HCT116 (cell line): ENCODE measurements at regions not wholly inside any gene's neighbourhood (a gene's known extent, or its start where the extent isn't known, plus 50 kb on each side); places are given as distances from the start of the nearest gene placed in this dataset.

ENCODE experiments used
- ATAC-seq: fragments of 200-7000 bp; cut with Tn5 transposase; 2 replicates; pipeline ENCODE4 v1.9.1; 2020; ENCODE audit warnings: mild to moderate bottlenecking, moderate library complexity
- BruUV-seq: library from RNA; stranded (reverse); fragments of 400-500 nt; replicated peaks from 2 replicates; lab custom pipeline; 2021; lab: Mats Ljungman, UMichigan
- CTCF ChIA-PET: fragments of 300-600 bp; sonication (Branson Sonifier 250); formaldehyde crosslinking; loops from one replicate; lab custom pipeline; 2021; ENCODE audit warnings: antibody characterized with exemption; lab: Charles Lee
- POLR2A ChIA-PET: fragments of 300-600, 350-600 bp; sonication (Branson Sonifier 250); formaldehyde crosslinking; loops from one replicate; lab custom pipeline; 2021; ENCODE audit warnings: antibody characterized with exemption; lab: Charles Lee
- RAD21 ChIA-PET, 2 experiments: fragments of 300-600 bp; sonication (Branson Sonifier 250); formaldehyde crosslinking; loops; one replicate each; lab custom pipeline; 2023; ENCODE audit warnings: low total read pairs in 2 of 2; ENCODE audit not compliant: uncharacterized antibody in 2 of 2, unreplicated experiment in 2 of 2, low non-redundant PET in 1 of 2; lab: Charles Lee
- DNase-seq: peaks from one replicate; pipeline ENCODE4 v3.0.0-alpha.2; 2010; ENCODE audit warnings: low read depth, low spot score
- H2AFZ ChIP-seq: fragments of 200-600 bp; shearing (Covaris generic), sonication (generic); 2 replicates; pipeline ENCODE4 v1.6.1; 2017; ENCODE audit warnings: low read depth, mixed run types, mixed read lengths, antibody characterized with exemption, low read length; ENCODE audit not compliant: poor library complexity, severe bottlenecking
- H3K27ac ChIP-seq: 2 replicates; pipeline ENCODE4 v1.5.1; 2012; ENCODE audit warnings: low read depth, low read length
- H3K27me3 ChIP-seq: fragments of 200-600 bp; sonication (generic); 2 replicates; pipeline ENCODE4 v1.6.1; 2016; ENCODE audit warnings: mixed run types, low read length, mixed read lengths; ENCODE audit not compliant: insufficient read depth
- H3K36me3 ChIP-seq, 2 experiments: fragments of 200-500 bp in 1 of 2; fragments of 200-600 bp in 1 of 2; sonication (Bioruptor generic) in 1 of 2; sonication (generic) in 1 of 2; 2 replicates each; pipeline versions ENCODE4 v1.5.1 to v1.6.1; 2014 to 2016; ENCODE audit warnings: low read length in 2 of 2, inconsistent platforms in 1 of 2, mixed read lengths in 1 of 2, mixed run types in 1 of 2; ENCODE audit not compliant: insufficient read depth in 2 of 2, control insufficient read depth in 1 of 2
- H3K4me1 ChIP-seq, 2 experiments: fragments of 200-600 bp in 1 of 2; sonication (generic) in 1 of 2; 2 replicates each; pipeline versions ENCODE4 v1.5.1 to v1.6.1; 2012 to 2017; ENCODE audit warnings: low read length in 2 of 2, inconsistent platforms in 1 of 2, mild to moderate bottlenecking in 1 of 2, mixed read lengths in 1 of 2, mixed run types in 1 of 2, moderate library complexity in 1 of 2; ENCODE audit not compliant: insufficient read depth in 2 of 2, control insufficient read depth in 1 of 2
- H3K4me2 ChIP-seq: fragments of 200-600 bp; sonication (generic); 2 replicates; pipeline ENCODE4 v1.6.1; 2017; ENCODE audit warnings: mixed run types, low read length, mixed read lengths
- H3K4me3 ChIP-seq, 2 experiments: fragments of 200-600 bp in 1 of 2; sonication (generic) in 1 of 2; replicated peaks in 1 of 2; 2 replicates each; pipeline ENCODE4 v1.5.1; 2011 to 2016; ENCODE audit warnings: low read length in 2 of 2, control low read depth in 1 of 2, low read depth in 1 of 2, mild to moderate bottlenecking in 1 of 2, mixed read lengths in 1 of 2, mixed run types in 1 of 2
- H3K79me2 ChIP-seq: fragments of 200-600 bp; sonication (generic); 2 replicates; pipeline ENCODE4 v1.6.1; 2017; ENCODE audit warnings: mild to moderate bottlenecking, mixed run types, low read length, moderate library complexity, mixed read lengths; ENCODE audit not compliant: insufficient read depth
- H3K9ac ChIP-seq: fragments of 200-600 bp; sonication (generic); 2 replicates; pipeline ENCODE4 v1.6.1; 2016; ENCODE audit warnings: low read length, mixed read lengths
- H3K9me2 ChIP-seq: fragments of 200-600 bp; sonication (generic), shearing (Covaris generic); 2 replicates; pipeline ENCODE4 v1.6.1; 2017; ENCODE audit warnings: mixed run types, mild to moderate bottlenecking, moderate library complexity; ENCODE audit not compliant: insufficient read depth
- H3K9me3 ChIP-seq, 2 experiments: fragments of 200-500 bp in 1 of 2; fragments of 200-600 bp in 1 of 2; sonication (Bioruptor generic) in 1 of 2; sonication (generic) in 1 of 2; 2 replicates each; pipeline ENCODE4 v1.6.1; 2014 to 2017; ENCODE audit warnings: low read length in 2 of 2, mixed read lengths in 2 of 2, inconsistent platforms in 1 of 2, low read depth in 1 of 2, mild to moderate bottlenecking in 1 of 2, mixed run types in 1 of 2, moderate library complexity in 1 of 2; ENCODE audit not compliant: control insufficient read depth in 1 of 2, insufficient read depth in 1 of 2
- H4K20me1 ChIP-seq: fragments of 200-600 bp; sonication (generic), shearing (Covaris generic); 2 replicates; pipeline ENCODE4 v1.6.1; 2017; ENCODE audit warnings: mixed run types, mild to moderate bottlenecking, moderate library complexity; ENCODE audit not compliant: insufficient read depth
- ATF3 ChIP-seq: IDR thresholded peaks from 2 replicates; pipeline ENCODE4 v1.6.1; 2012
- CTCF ChIP-seq, 3 experiments: fragments of 200-600 bp in 1 of 3; sonication (generic) in 1 of 3; IDR thresholded peaks in 2 of 3; conservative IDR thresholded peaks in 1 of 3; 2 replicates each; pipeline ENCODE4 v1.5.1; 2012 to 2017; ENCODE audit warnings: low read depth in 2 of 3, low read length in 2 of 3, antibody characterized with exemption in 1 of 3, borderline replicate concordance in 1 of 3, control low read depth in 1 of 3, mild to moderate bottlenecking in 1 of 3, mixed read lengths in 1 of 3, mixed run types in 1 of 3, moderate library complexity in 1 of 3; ENCODE audit not compliant: insufficient read depth in 1 of 3
- EZH2 ChIP-seq: fragments of 200-600 bp; sonication (generic); IDR thresholded peaks from 2 replicates; pipeline ENCODE4 v1.6.1; 2017; ENCODE audit warnings: antibody characterized with exemption, mixed run types
- RAD21 ChIP-seq: IDR thresholded peaks from 2 replicates; pipeline ENCODE4 v1.6.1; 2012; ENCODE audit warnings: low read depth, mild to moderate bottlenecking
- TCF7L2 ChIP-seq: IDR thresholded peaks from 2 replicates; pipeline ENCODE4 v1.7.0; 2011; ENCODE audit warnings: borderline replicate concordance, inconsistent platforms; ENCODE audit not compliant: insufficient read depth, insufficient read length; ENCODE audit errors: extremely low read depth
- ZBTB33 ChIP-seq: IDR thresholded peaks from 2 replicates; pipeline ENCODE4 v1.6.1; 2011; ENCODE audit warnings: mild to moderate bottlenecking, low read length, moderate library complexity; ENCODE audit not compliant: insufficient replicate concordance; ENCODE audit errors: extremely low read depth
- intact Hi-C: fragments of 100-400 bp; cut with micrococcal nuclease; formaldehyde crosslinking; loops from 2 replicates; pipeline ENCODE4 v1.10.0; 2022

GRCh38 chr1:221294242-221294641 lies 415.0 kb downstream of the HLX start (continued):
- no peak for TF ChIP-seq ATF3

GRCh38 chr1:221302357-221302756 lies 423.1 kb downstream of the HLX start:
- no peaks in the 10 kb centered on the region for H3K9me3 ChIP-seq
- H3K27me3 ChIP-seq = no peaks in the 10 kb centered on the region
- H3K4me3 ChIP-seq = no peak overlapping the region
- H2AFZ ChIP-seq = no peak overlapping the region
- no peak overlapping the region for H3K27ac ChIP-seq
- TF ChIP-seq ZBTB33 (no peak), CTCF (IDR thresholded peaks at IDR 0.05 in 2 of 3, conservative IDR thresholded peaks at IDR 0.05 in 1 of 3; ENCODE audit: borderline replicate concordance in 1 of 3, insufficient read depth in 1 of 3, low read depth in 2 of 3, low read length in 2 of 3) (no peak), RAD21 (no peak), EZH2 (no peak), TCF7L2 (no peak)
- no peaks in the 10 kb centered on the region for H3K79me2 ChIP-seq
- CTCF ChIA-PET = no interaction called here
- no TSS peak for BruUV-seq
- no peaks in the 10 kb centered on the region for H4K20me1 ChIP-seq
- no peak overlapping the region for H3K9ac ChIP-seq
- no peaks in the 10 kb centered on the region for H3K9me2 ChIP-seq
- POLR2A ChIA-PET = no interaction called here
- ATAC-seq (no peak), DNase-seq (no peak)
- H3K4me1 ChIP-seq = no peaks in the 10 kb centered on the region
- no peaks in the 10 kb centered on the region for H3K36me3 ChIP-seq
- RAD21 ChIA-PET = no interaction called here
- H3K4me2 ChIP-seq = no peak overlapping the region
- intact Hi-C loops = no loop called here
